GM19452 (cell line): ENCODE measurements at regions not wholly inside any gene's neighbourhood (a gene's known extent, or its start where the extent isn't known, plus 50 kb on each side); places are given as distances from the start of the nearest gene placed in this dataset.
"Not testable (repeated sequence)": the region's sequence is repeated elsewhere in the genome, so short reads cannot be mapped to it uniquely, and the experiment has no call there.

Experiments used
- ATAC-seq: cut with Tn5 transposase; IDR thresholded peaks from one replicate; pipeline ENCODE4 v1.9.1; 2021; ENCODE audit not compliant: unreplicated experiment

DNA sequence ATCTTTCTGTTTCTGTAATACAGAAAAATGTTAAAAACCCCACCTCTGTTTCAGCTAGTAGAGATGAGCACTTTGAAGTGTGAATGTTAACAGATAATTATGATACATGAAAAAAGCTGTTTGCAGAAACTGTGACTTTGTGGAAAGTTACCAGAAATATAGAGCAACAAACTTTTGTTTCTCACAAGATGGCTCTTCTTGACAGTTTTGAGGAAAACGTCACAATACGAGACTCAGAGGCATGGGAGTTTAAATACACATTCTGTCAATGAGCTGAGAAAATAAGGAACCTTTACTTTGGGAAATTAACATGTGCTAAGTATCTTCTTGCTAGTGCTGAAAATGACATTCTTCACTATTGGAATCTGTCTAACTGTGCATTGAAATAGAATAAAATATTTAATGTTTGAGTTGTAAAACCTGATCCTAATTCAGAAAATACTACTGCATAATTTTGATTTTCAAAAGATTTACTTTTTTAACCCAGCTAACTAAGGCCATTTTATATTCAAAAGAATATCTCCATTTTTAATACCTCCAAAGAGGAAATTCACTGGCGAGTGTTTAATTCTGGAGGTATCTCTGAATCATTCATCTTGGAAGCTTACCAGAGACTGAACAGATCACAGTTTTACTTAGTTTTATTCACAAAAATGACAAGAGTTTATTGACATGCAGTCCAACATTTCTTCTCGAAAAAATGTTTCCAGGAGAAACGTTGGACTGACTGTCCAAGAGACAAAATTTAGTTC lies 308.9 kb upstream of the LRFN5 start:
- ATAC-seq = no peak

GRCh38 chr14:41295734-41296133 lies 310.9 kb upstream of the LRFN5 start:
- no peak for ATAC-seq

DNA sequence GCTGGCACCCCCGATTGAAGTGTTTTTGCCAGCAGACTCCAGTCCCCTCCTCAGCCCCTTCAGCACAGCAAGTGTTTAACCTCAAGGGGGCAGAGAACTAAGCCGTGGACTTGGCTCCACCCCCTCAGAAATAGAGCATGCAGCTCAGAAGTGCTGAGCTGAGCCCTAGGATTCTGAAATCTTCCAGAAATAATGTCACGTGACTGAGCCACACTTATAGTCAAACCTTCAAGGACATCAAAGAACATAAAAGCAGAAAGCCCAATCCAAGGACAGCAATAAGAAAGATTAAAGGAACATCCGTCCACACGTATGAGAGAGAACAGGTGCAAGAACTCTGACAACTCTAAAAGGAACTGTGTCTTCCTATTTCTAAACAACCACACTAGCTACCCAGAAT lies 317.7 kb upstream of the LRFN5 start:
- no peak for ATAC-seq

- no peak for ATAC-seq
Observed at GRCh38 chr14:41285186-41285748, 321.4 kb upstream of the LRFN5 start.

DNA sequence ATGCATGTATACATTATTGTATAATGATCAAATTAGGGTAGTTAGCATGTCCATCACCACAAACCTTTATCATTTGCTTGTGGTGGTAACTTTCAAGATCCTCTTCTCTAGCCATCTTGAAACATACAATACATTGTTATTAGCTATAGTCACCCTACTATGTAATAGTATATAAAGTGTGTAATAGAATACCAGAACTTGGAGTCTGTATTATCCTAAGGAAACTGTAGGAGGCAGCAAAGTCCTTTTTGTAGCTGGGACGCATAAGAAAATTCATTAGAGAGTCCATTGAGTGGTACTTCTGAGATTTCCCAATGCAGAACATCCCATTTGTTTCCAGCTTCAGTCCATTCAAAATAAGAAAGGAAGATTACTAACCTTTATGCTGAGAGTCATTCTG lies 325.9 kb upstream of the LRFN5 start:
- ATAC-seq = no peak

GRCh38 chr14:41277450-41277849 lies 329.2 kb upstream of the LRFN5 start:
- no peak for ATAC-seq

DNA sequence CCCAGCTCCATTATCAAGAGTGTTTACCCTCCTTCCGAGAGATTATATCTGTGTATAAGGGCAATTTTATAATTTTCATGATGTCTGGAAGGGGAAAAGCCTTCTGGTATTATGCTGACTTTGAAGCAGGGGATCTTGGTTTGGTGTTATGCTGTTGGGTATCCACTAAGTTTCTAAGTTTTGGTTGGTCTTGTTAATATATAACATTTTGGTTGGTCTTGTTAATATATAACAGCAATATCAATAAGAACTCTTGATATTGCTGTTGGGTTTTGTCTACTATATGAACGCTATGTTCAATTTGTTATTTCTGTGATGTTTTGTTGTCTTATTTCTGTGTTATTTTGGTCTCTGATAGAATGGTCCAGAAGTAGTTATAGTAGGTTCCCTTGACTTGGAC lies 349.2 kb upstream of the LRFN5 start:
- ATAC-seq = no peak

- ATAC-seq = no peak
Observed at GRCh38 chr14:41235466-41235865, 371.2 kb upstream of the LRFN5 start.

DNA sequence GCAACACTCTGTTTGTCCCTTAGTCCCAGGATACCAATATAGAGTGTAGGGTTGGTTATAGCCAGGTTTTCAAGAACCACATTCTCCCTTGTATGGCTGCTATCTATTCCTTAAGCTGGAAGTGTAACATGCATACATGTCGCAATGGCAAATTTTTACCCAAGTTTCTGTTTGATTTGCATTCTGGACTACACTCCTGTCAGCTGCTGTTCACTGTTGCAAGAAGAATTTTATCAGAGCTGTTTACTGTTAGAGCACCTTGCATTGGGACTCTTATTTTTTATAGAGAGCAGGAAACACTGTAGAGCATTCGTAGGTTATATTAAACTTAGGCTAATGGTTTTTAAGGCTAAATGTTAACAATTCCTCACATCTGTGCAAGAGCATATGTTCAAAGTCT lies 376.0 kb upstream of the LRFN5 start:
- no peak for ATAC-seq

DNA sequence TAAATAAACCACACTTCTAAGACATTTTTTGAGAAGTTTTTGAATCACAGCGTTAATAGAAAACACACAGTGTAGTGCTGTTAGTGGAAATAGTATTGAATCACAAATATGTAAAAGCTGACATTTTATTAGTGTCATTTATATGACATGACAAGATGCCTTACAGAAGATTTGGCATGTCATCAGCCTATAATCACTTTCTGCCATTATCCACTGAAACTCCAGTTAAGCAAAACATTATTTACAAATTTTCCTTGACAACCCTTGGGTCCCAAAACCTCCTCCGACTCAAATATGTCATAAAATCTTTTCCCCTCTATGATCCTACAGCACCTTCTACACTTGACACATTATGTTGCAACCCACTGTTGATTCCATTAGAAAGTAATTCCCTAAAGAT lies 376.9 kb upstream of the LRFN5 start:
- ATAC-seq = no peak

- ATAC-seq = no peak
Observed at GRCh38 chr14:41225433-41225832, 381.2 kb upstream of the LRFN5 start.

GRCh38 chr14:41222581-41222980 lies 384.1 kb upstream of the LRFN5 start:
- ATAC-seq = no peak

GRCh38 chr14:41214978-41215377 lies 391.7 kb upstream of the LRFN5 start:
- ATAC-seq = not testable (repeated sequence)

DNA sequence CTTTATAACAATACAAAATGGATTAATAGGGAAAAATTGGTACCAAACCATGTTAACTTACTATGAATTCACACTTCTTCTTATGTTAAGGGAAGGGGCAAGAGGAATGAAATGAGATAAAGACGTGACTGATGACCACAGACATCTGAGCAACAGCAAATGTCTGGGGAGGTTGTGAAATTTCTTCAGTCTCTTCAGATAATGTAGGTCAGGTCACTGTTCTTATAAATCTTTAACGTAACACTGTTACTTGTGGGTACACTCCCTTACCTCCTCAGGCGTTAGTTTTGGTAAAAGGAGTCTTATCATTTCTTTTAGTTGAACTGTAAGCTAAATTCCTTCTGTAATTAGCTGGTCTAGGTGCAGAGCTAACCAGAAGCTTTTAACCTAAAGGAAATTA lies 405.0 kb upstream of the LRFN5 start:
- no peak for ATAC-seq

- no peak for ATAC-seq
Observed at GRCh38 chr14:41187868-41188267, 418.8 kb upstream of the LRFN5 start.

GRCh38 chr14:41171045-41171444 lies 435.6 kb upstream of the LRFN5 start:
- no peak for ATAC-seq

DNA sequence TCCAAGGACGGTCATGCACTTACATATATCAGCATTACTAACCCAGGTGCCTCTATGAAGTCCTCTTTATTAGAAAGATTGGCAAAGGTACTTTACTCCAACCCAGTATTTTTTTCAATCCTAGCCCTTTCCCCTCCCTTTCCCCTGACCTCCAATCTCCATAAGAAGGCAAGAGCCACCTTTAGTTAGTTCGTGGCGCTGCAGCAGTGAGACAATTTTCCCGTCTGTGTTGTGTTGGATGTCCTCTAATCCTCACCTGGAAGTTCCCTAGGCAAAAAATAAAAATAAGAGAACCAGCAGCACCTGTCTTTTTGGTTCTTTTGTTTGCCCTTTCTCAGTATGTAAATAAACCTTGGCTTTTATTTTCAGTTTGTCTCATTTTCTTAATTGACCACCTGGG lies 439.6 kb upstream of the LRFN5 start:
- ATAC-seq = no peak

GRCh38 chr14:41154143-41154807 lies 452.4 kb upstream of the LRFN5 start:
- ATAC-seq = no peak

GRCh38 chr14:41146391-41146790 lies 460.3 kb upstream of the LRFN5 start:
- ATAC-seq = no peak

DNA sequence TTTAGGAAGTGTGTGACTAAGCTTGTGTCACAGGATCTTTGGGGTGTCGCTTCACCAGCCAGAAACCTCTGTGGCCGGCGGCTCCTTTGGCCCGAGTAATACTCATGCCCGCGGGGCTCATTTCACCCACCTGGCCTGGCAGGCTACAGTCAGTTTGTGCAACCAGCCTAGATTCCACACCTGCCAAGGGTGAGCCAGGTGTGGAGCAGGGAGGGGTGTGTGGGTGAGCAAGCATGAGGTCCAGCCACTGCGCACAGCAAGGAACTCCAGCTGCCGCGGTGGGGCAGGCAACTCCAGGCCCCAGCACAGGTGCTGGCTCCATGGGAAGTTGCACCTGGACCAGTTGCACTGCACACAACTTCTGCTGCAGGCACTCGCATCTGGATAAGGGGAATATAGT lies 462.3 kb upstream of the LRFN5 start:
- ATAC-seq = no peak

GRCh38 chr14:41137741-41138140 lies 468.9 kb upstream of the LRFN5 start:
- no peak for ATAC-seq

- ATAC-seq = no peak
Observed at GRCh38 chr14:41130274-41130673, 476.4 kb upstream of the LRFN5 start.
